Astrocyte of the cerebellum (primary cell): ENCODE measurements at regions not wholly inside any gene's neighbourhood (a gene's known extent, or its start where the extent isn't known, plus 50 kb on each side); places are given as distances from the start of the nearest gene placed in this dataset.

Experiments
- DNase-seq: peaks from one replicate; pipeline ENCODE4 v3.0.0-alpha.2; 2011; ENCODE audit warnings: low read depth
- H3K4me3 ChIP-seq: 2 replicates; pipeline ENCODE4 v1.5.1; 2011; ENCODE audit warnings: mild to moderate bottlenecking, low read depth, low read length, moderate library complexity
- in situ Hi-C: cut with HindIII; loops from 2 replicates; pipeline ENCODE4 v1.10.0; 2017; ENCODE audit warnings: low sequenced_read_pairs
- TF ChIP-seq, protein P1 (sequence below): IDR thresholded peaks from 2 replicates; pipeline ENCODE4 v1.5.1; 2012; ENCODE audit warnings: low read length, low read depth, moderate library complexity, mild to moderate bottlenecking; ENCODE audit errors: missing control alignments

DNA sequence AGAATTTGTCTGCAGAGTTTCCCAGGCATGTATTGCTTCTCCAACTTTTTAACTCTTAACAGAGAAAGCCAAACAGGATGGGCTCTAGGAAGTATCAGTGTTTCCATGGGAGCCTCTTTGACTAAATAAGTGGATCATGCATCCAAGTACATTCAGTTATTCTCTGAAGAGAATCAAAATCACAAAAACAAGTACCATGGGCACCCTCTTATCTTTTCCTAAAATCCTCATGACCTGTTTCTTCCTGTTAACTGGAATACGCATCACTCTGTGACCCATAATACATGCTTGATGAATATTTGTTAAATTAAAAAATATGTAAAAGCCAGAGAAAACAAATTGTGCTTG is 186.9 kb upstream of the MGMT start:
- in situ Hi-C loops: no loop called here
- no peak for DNase-seq
- TF ChIP-seq, protein P1, sequence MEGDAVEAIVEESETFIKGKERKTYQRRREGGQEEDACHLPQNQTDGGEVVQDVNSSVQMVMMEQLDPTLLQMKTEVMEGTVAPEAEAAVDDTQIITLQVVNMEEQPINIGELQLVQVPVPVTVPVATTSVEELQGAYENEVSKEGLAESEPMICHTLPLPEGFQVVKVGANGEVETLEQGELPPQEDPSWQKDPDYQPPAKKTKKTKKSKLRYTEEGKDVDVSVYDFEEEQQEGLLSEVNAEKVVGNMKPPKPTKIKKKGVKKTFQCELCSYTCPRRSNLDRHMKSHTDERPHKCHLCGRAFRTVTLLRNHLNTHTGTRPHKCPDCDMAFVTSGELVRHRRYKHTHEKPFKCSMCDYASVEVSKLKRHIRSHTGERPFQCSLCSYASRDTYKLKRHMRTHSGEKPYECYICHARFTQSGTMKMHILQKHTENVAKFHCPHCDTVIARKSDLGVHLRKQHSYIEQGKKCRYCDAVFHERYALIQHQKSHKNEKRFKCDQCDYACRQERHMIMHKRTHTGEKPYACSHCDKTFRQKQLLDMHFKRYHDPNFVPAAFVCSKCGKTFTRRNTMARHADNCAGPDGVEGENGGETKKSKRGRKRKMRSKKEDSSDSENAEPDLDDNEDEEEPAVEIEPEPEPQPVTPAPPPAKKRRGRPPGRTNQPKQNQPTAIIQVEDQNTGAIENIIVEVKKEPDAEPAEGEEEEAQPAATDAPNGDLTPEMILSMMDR: no peak
- no peak overlapping the region for H3K4me3 ChIP-seq

DNA sequence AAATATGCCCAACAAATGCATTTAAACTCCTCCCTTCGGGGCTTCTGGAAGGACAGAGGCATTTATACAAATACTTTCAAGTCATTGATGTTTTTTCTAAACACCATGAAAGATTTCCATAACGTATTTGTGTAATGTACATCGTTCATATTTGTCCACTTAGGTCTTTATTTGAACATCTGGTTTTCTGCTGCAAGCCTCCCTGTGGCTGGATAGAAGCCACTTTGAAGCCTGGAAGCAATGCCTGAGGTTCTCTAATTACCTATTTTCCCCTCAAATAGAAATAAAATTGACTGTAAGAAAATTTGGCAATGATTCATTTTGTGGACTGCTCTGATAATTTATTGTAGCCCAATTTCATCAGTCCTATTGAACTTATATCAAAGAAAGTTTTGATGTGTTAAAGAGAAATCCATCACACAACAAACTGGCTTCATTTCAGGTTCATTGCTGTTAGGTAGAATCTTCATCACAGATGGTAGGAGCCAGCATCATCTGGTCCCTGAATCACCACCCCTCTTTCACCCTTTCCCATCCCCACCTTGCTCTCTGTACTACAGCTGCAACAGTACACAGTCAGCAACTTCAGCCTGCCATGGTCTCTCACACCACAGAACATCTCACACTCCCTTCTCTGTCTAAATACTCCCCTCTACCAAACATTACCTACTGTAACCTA is 186.0 kb upstream of the MGMT start:
- H3K4me3 ChIP-seq: no peak overlapping the region
- in situ Hi-C loops: no loop called here
- no peak for DNase-seq
- TF ChIP-seq, protein P1: no peak

DNA sequence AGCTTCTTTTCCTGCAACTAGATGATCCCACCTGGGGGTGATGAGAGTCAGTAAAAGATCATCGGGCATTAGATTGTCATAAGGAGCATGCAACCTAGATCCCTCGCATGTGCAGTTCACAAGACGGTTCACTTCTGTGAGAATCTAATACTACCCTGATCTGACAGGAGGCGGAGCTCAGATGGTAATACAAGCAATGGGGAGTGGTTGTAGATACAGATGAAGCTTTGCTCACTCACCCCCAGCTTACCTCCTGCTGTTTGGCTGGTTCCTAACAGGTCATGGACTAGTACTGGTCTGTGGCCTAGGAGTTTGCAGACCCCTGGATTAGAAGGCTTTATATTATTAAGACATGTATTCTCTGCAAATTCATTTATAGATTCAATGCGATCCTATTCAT is 181.6 kb upstream of the MGMT start:
- no peak overlapping the region for H3K4me3 ChIP-seq
- in situ Hi-C loops: no loop called here
- no peak for DNase-seq
- TF ChIP-seq, protein P1: no peak

DNA sequence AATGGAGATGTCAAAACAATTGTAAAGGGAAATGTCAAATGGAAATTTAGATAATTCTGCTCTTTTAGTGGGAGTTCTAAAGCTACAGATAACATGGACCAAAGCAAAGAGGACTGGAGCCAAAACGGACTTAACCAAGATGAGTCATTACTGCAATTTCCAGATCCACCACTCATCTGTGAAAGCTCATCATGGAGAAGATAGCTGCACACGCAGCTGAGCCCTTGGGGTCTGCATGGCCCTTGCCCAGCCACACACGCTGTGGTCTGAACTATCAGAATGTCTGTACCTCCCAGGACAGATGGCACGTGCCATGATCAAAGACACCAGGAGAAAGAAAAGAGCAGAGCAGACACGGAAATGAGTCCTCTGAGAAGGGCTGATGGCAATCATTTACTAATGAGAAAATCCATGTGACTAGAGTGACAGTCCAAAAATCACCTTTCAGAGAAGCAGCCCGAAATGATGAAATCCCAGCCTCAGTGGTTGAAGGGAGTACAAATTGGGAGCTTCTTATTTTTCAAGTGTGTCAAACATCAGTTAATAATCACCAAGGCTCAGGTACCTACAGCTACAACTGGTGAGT is 177.9 kb upstream of the MGMT start:
- TF ChIP-seq, protein P1: no peak
- no peak for DNase-seq
- in situ Hi-C loops: no loop called here
- H3K4me3 ChIP-seq: no peak overlapping the region

DNA sequence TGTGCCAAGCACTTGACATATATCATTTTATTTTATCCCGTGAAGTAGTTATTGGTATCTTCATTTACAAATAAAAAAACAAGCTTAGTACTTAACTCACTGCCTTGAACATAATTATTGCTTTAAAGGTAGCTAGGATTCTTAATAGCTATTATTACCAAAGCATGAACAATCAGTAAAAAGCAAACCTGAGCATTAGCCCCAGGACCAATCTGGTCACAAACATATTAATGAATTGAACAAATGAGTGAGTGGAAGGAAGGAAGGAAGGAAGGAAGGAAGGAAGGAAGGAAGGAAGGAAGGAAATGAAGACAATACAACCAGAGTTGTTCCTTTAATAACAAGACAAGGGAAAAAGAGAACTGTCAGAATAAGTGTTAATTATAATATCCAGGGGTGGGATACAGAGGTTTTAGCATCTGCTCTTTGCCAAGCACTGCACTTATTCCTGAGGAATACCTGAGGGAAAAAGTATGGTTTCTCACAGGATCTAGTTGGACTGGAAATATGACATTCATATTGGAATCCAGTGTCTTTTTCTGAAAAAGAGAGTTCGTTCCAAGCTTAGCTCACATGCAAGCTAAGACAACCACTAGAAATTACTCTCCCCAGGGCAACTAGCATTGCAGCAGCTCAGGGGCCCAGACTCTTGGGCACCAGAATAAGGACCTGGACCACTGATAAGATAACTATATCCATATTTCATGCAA is 172.9 kb upstream of the MGMT start:
- H3K4me3 ChIP-seq: no peak overlapping the region
- DNase-seq: no peak

DNA sequence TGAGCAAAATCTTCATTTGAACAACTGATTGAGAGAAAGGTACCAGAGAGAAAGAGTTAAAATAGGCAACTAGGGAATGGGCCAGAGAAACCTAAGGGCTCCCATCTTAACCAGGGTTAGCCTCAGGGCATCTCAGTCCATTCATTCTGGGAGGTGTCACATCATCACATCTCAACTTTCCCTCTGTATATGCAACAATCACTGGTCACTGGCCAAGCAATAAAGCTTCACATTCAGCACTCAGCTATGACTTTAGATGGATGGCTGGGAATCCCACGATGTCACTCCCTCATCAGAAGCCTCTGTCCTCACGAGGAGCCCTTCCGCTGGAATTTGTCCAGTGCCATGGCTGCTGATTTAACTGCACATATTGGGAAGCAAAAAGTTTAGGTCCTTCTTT is 172.1 kb upstream of the MGMT start:
- H3K4me3 ChIP-seq: no peak overlapping the region
- in situ Hi-C loops: no loop called here
- TF ChIP-seq, protein P1: no peak
- DNase-seq: no peak

More for the DNA sequence above, 172.9 kb upstream of the MGMT start:
- TF ChIP-seq, protein P1: no peak
- in situ Hi-C loops: no loop called here
